ENCODE measurements at regions not wholly inside any gene's neighbourhood (a gene's known extent, or its start where the extent isn't known, plus 50 kb on each side); places are given as distances from the start of the nearest gene placed in this dataset.

GRCh38 chr4:181431661-181432060, 811.5 kb upstream of the TENM3 start (continued):
- TF ChIP-seq SUPT20H (IDR thresholded peaks at IDR 0.05; ENCODE audit: borderline replicate concordance, control insufficient read depth, low read depth, low read length), result no peak

- no TSS peak for BruUV-seq (replicated peaks)
- H3K27ac ChIP-seq (ENCODE audit: control insufficient read depth, insufficient read depth), result no peak overlapping the region
- no peaks in the 10 kb centered on the region for H3K79me2 ChIP-seq (ENCODE audit: control insufficient read depth, insufficient read depth, low read length)
- no peak overlapping the region for H3K4me2 ChIP-seq (ENCODE audit: control insufficient read depth, insufficient read depth)
- no peak overlapping the region for H2AFZ ChIP-seq (ENCODE audit: control insufficient read depth, low read depth, low read length)
- WGBS (ENCODE audit: insufficient coverage, insufficient replicate concordance, low lambda C conversion rate, missing lambda C conversion rate), result 27% methylated on average over 6 of the region's 6 CpGs
- CTCF ChIA-PET, result no interaction called here
- no peak overlapping the region for H3K9ac ChIP-seq (ENCODE audit: control insufficient read depth, insufficient read depth, low read length)
- POLR2A ChIA-PET, result no interaction called here
- TF ChIP-seq RBBP5 (conservative IDR thresholded peaks at IDR 0.05), result no peak
- TF ChIP-seq WRNIP1 (IDR thresholded peaks at IDR 0.05; ENCODE audit: borderline replicate concordance, low read depth, low read length), result no peak
- no peak for TF ChIP-seq POLR2A (IDR thresholded peaks at IDR 0.05; ENCODE audit: low read depth, low read length)
- TF ChIP-seq SUZ12 (IDR thresholded peaks at IDR 0.05; ENCODE audit: unreplicated experiment), result no peak
- TF ChIP-seq IRF5 (IDR thresholded peaks at IDR 0.05; ENCODE audit: borderline replicate concordance), result no peak
- no peak for TF ChIP-seq EED (IDR thresholded peaks at IDR 0.05; ENCODE audit: low read depth)
- TF ChIP-seq FOS (IDR thresholded peaks at IDR 0.05; ENCODE audit: borderline replicate concordance, extremely low read depth, insufficient read length), result no peak
- TF ChIP-seq REST (IDR thresholded peaks at IDR 0.05; ENCODE audit: low read depth, low read length), result no peak
- TF ChIP-seq ASH2L (IDR thresholded peaks at IDR 0.05; ENCODE audit: borderline replicate concordance, low read depth), result no peak
- no peaks in the 10 kb centered on the region for H4K20me1 ChIP-seq (ENCODE audit: control insufficient read depth, insufficient read depth)
- no peaks in the 10 kb centered on the region for H3K36me3 ChIP-seq (ENCODE audit: control insufficient read depth in 2 of 2, insufficient read depth in 2 of 2, low read length in 1 of 2)
- SMC1A ChIA-PET (ENCODE audit: uncharacterized antibody, unreplicated experiment), result no interaction called here
- DNase-seq (ENCODE audit: low read depth, low spot score) (no peak), ATAC-seq (no peak), FAIRE-seq (no peak)
- no peak overlapping the region for H3K4me3 ChIP-seq
- H3K9me3 ChIP-seq (replicated peaks; ENCODE audit: control insufficient read depth, insufficient read depth, low read length), result no peaks in the 10 kb centered on the region
- RAD21 ChIA-PET (ENCODE audit: unreplicated experiment), result no interaction called here
- H3K4me1 ChIP-seq (ENCODE audit: control insufficient read depth, insufficient read depth, low read length), result no peaks in the 10 kb centered on the region
- intact Hi-C loops (cut with micrococcal nuclease; ENCODE audit: unreplicated experiment) (no loop called here), in situ Hi-C loops (cut with MboI) (no loop called here)
- H3K27me3 ChIP-seq (replicated peaks in 1 of 2; ENCODE audit: control insufficient read depth in 2 of 2, insufficient read depth in 2 of 2, low read length in 1 of 2), result no peaks in the 10 kb centered on the region
Measured at GRCh38 chr4:181432335-181432734, 810.9 kb upstream of the TENM3 start.

Data from GM12878 (cell line).